ENCODE measurements at regions not wholly inside any gene's neighbourhood (a gene's known extent, or its start where the extent isn't known, plus 50 kb on each side); places are given as distances from the start of the nearest gene placed in this dataset.

DNA sequence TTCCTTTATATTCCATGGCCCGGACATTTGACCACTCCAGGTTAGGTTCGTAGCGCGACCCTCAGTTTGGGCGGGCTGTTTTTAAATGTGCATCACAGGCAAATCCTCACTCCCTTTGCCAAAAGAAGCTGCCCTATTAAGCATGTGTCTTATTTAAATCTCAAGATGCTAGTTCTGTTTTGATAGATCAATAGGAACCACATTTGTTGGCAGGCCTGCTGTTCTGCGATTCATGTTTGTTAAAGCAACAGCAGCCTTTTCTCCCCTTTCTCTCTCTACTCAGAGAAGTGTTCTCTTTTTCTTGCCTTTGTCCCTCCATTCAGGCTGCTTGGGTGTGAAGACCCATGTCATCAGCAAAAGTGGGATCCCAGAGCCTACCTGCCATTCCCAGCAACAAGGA is 212.0 kb upstream of the SSTR4 start:
- H3K27ac Mint-ChIP-seq (ENCODE audit: unreplicated experiment) = peak overlapping the region; percentile 66

DNA sequence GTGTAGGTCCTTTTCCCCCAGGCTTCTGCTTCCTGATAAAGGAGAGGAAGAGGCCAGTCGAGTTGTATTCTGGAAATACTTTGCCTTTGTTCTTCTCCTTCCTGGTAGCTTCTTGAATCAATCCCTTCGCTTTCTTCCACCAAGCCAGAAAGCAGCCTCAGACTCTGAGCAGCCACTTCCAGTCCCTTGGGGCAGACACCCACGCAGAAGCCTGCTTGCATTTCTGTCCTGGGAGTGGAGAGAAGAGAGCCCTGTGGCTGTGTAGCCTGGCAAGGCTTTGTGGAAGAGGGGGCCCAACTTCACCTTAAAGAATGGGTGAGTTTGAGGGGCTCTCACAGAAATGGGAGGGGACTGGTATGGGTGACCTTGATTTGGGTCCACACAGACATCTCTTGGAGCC is 211.0 kb upstream of the SSTR4 start:
- peak; percentile 54 for DNase-seq (ENCODE audit: extremely low spot score, unreplicated experiment)
- TF ChIP-seq, protein P1, sequence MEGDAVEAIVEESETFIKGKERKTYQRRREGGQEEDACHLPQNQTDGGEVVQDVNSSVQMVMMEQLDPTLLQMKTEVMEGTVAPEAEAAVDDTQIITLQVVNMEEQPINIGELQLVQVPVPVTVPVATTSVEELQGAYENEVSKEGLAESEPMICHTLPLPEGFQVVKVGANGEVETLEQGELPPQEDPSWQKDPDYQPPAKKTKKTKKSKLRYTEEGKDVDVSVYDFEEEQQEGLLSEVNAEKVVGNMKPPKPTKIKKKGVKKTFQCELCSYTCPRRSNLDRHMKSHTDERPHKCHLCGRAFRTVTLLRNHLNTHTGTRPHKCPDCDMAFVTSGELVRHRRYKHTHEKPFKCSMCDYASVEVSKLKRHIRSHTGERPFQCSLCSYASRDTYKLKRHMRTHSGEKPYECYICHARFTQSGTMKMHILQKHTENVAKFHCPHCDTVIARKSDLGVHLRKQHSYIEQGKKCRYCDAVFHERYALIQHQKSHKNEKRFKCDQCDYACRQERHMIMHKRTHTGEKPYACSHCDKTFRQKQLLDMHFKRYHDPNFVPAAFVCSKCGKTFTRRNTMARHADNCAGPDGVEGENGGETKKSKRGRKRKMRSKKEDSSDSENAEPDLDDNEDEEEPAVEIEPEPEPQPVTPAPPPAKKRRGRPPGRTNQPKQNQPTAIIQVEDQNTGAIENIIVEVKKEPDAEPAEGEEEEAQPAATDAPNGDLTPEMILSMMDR (IDR thresholded peaks at IDR 0.05) = no peak
- no peaks in the 10 kb centered on the region for H3K36me3 Mint-ChIP-seq (ENCODE audit: unreplicated experiment)
- H3K4me1 Mint-ChIP-seq (ENCODE audit: unreplicated experiment) = peaks cover 52% of the 10 kb centered on the region
- no peaks in the 10 kb centered on the region for H3K9me3 Mint-ChIP-seq (ENCODE audit: unreplicated experiment)
- no peak overlapping the region for H3K4me3 Mint-ChIP-seq (ENCODE audit: unreplicated experiment)
- no peak overlapping the region for H3K27ac Mint-ChIP-seq (ENCODE audit: unreplicated experiment)
- H3K27me3 Mint-ChIP-seq (ENCODE audit: unreplicated experiment) = no peaks in the 10 kb centered on the region

More for the DNA sequence above, 212.0 kb upstream of the SSTR4 start:
- H3K9me3 Mint-ChIP-seq (ENCODE audit: unreplicated experiment) = no peaks in the 10 kb centered on the region
- no peak overlapping the region for H3K4me3 Mint-ChIP-seq (ENCODE audit: unreplicated experiment)
- peaks cover 52% of the 10 kb centered on the region for H3K4me1 Mint-ChIP-seq (ENCODE audit: unreplicated experiment)
- no peak for DNase-seq (ENCODE audit: extremely low spot score, unreplicated experiment)
- no peaks in the 10 kb centered on the region for H3K27me3 Mint-ChIP-seq (ENCODE audit: unreplicated experiment)
- H3K36me3 Mint-ChIP-seq (ENCODE audit: unreplicated experiment) = no peaks in the 10 kb centered on the region
- TF ChIP-seq, protein P1 (IDR thresholded peaks at IDR 0.05) = no peak

DNA sequence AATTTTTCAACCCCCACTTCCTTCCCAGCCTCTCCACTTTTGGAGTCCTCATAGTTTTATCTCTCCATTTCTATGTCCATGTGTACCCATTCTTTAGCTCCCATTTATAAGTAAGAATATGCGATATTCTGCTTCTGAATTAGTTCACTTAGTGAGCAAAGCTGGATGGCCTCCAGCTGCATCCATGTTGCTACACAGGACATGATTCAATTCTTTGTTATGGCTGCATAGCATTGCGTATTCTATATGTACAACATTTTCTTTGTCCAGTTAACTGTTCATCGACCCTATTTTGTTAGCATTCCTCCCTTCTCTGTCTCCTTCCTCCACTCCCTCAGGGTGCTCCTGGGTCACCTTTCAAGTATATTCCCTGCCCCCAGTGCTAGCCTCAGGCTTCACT is 210.0 kb upstream of the SSTR4 start:
- TF ChIP-seq, protein P1 (IDR thresholded peaks at IDR 0.05) = no peak
- no peak for DNase-seq (ENCODE audit: extremely low spot score, unreplicated experiment)
- Mint-ChIP-seq H3K27ac (ENCODE audit: unreplicated experiment) (peak overlapping the region; percentile 70), H3K4me1 (ENCODE audit: unreplicated experiment) (peaks cover 54% of the 10 kb centered on the region), H3K27me3 (ENCODE audit: unreplicated experiment) (no peaks in the 10 kb centered on the region), H3K36me3 (ENCODE audit: unreplicated experiment) (no peaks in the 10 kb centered on the region), H3K4me3 (ENCODE audit: unreplicated experiment) (no peak overlapping the region), H3K9me3 (ENCODE audit: unreplicated experiment) (no peaks in the 10 kb centered on the region)

DNA sequence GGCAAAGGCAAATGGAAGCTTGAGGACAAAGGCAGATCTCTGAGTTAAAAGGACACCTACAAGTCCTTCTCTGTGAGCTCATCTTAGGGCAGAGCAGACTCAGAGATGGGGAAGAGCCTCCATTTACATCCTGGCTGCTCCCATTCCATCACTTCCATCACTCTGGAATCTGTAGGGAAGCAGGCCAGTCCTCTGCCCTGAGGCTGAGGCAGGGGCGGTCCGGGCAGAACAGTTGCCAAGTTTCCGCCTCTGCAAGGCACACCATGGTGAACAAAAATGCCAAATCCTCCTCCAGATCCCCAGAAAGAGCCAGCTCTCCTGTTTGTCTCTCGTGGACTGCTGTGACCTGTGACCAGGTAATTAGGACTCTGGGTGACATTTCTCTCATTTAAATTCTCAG is 209.6 kb upstream of the SSTR4 start:
- Mint-ChIP-seq H3K36me3 (ENCODE audit: unreplicated experiment) (no peaks in the 10 kb centered on the region), H3K4me3 (ENCODE audit: unreplicated experiment) (no peak overlapping the region), H3K9me3 (ENCODE audit: unreplicated experiment) (no peaks in the 10 kb centered on the region), H3K4me1 (ENCODE audit: unreplicated experiment) (peaks cover 53% of the 10 kb centered on the region), H3K27ac (ENCODE audit: unreplicated experiment) (peak overlapping the region; percentile 70), H3K27me3 (ENCODE audit: unreplicated experiment) (no peaks in the 10 kb centered on the region)
- peak; percentile 64 for DNase-seq (ENCODE audit: extremely low spot score, unreplicated experiment)
- TF ChIP-seq, protein P1 (IDR thresholded peaks at IDR 0.05) = no peak

DNA sequence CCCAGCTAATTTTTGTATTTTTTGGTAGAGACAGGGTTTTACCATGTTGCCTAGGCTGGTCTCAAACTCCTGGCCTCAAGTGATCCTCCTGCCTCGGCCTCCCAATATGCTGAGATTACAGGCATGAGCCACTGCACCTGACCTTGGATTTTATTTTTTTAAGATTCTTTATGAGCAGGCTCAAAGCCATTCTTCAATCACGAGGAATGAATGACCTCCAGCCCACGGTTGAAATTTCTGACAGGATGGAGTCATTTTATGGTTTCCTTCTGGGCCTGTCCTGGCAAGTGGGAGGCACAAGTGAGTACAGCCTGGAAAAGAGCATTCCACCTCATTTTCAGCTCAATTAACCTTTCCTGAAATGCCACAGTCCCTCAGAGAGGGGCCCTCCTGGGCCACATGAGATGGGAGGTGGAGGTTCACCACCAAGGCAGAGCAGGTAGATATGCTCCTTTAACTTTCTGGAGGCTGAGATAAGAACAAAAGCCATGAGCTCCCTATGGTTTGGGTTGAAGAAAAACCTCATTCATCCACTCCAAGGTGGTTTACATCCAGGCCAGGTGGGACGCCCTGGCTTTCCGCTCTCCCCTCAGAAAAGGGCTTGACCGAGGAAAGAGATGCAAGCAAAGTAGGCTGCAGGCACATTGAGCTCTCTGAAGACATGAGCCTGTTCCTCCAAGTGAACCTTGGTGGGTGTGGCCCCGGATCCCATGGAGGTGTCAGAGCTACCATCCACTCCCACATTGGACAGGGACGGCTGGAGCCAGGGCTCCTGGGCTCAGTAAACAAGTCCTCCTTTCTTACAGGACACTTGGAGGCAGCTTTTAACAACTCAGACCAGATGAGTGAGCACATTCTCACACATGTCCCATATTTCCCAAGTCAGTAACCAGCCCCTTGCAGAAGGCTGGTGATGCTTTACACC is 208.5 kb upstream of the SSTR4 start:
- no peak overlapping the region for H3K27ac Mint-ChIP-seq (ENCODE audit: unreplicated experiment)
- H3K4me3 Mint-ChIP-seq (ENCODE audit: unreplicated experiment) = no peak overlapping the region
- H3K4me1 Mint-ChIP-seq (ENCODE audit: unreplicated experiment) = peaks cover 43% of the 10 kb centered on the region
- TF ChIP-seq, protein P1 (IDR thresholded peaks at IDR 0.05) = no peak
- no peaks in the 10 kb centered on the region for H3K36me3 Mint-ChIP-seq (ENCODE audit: unreplicated experiment)
- H3K27me3 Mint-ChIP-seq (ENCODE audit: unreplicated experiment) = no peaks in the 10 kb centered on the region
- no peaks in the 10 kb centered on the region for H3K9me3 Mint-ChIP-seq (ENCODE audit: unreplicated experiment)
- DNase-seq (ENCODE audit: extremely low spot score, unreplicated experiment) = peak; percentile 78
